ENCODE measurements at regions not wholly inside any gene's neighbourhood (a gene's known extent, or its start where the extent isn't known, plus 50 kb on each side); places are given as distances from the start of the nearest gene placed in this dataset.

DNA sequence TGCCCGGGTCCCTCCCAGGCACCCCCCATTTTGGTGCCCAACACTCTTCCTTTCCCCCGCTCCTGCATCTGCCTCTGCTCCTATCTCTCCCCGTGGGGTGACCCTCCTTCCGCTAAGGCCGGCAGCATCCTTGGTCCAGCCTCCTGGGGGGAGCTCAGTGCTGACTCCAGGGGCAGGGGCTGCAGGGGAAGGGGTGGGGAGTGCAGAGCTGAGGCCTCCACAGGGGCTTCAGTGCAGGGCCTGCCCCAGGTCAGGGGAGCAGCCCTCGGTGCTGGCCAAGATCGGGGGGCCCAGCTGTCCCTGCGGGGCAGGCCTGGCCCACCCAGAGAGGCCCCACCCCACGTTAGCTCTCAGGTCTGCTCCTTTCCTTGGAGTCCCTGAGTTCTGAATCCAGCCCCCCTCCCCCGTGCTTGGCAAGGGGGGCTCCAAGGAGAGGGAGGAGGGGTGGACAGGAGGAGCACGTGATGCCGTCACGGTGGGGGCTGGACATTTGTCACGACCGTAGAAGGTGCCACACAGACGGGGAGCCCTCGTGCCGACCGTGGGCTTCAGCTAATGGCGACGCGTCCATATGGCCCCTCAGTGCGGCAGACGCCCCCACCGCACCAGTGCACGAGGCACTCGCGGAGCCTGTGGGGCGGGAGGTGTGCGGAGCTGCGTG is 63.5 kb upstream of the ADRA2C start:
- no peaks in the 10 kb centered on the region for H3K36me3 ChIP-seq
- H3K4me3 ChIP-seq = no peak overlapping the region
- intact Hi-C loops (cut with DNase I) = no loop called here
- peaks cover 6% of the 10 kb centered on the region for H3K27me3 ChIP-seq
- TF ChIP-seq, protein P1, sequence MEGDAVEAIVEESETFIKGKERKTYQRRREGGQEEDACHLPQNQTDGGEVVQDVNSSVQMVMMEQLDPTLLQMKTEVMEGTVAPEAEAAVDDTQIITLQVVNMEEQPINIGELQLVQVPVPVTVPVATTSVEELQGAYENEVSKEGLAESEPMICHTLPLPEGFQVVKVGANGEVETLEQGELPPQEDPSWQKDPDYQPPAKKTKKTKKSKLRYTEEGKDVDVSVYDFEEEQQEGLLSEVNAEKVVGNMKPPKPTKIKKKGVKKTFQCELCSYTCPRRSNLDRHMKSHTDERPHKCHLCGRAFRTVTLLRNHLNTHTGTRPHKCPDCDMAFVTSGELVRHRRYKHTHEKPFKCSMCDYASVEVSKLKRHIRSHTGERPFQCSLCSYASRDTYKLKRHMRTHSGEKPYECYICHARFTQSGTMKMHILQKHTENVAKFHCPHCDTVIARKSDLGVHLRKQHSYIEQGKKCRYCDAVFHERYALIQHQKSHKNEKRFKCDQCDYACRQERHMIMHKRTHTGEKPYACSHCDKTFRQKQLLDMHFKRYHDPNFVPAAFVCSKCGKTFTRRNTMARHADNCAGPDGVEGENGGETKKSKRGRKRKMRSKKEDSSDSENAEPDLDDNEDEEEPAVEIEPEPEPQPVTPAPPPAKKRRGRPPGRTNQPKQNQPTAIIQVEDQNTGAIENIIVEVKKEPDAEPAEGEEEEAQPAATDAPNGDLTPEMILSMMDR (IDR thresholded peaks at IDR 0.05) = no peak
- TF ChIP-seq POLR2AphosphoS5 (IDR thresholded peaks at IDR 0.05; ENCODE audit: insufficient read depth in 1 of 2, low read depth in 1 of 2) = no peak
- TF ChIP-seq POLR2A (IDR thresholded peaks at IDR 0.05) = no peak
- H3K9me3 ChIP-seq = no peaks in the 10 kb centered on the region
- H3K27ac ChIP-seq = no peak overlapping the region
- DNase-seq (ENCODE audit: extremely low spot score in 2 of 2) = no peak
- H3K4me1 ChIP-seq = peaks cover 7% of the 10 kb centered on the region

GRCh38 chr4:3701736-3702560 is 64.2 kb upstream of the ADRA2C start:
- peaks cover 6% of the 10 kb centered on the region for H3K27me3 ChIP-seq
- TF ChIP-seq, protein P1 (IDR thresholded peaks at IDR 0.05) = no peak
- TF ChIP-seq POLR2AphosphoS5 (IDR thresholded peaks at IDR 0.05; ENCODE audit: insufficient read depth in 1 of 2, low read depth in 1 of 2) (no peak), POLR2A (IDR thresholded peaks at IDR 0.05) (no peak)
- no peaks in the 10 kb centered on the region for H3K36me3 ChIP-seq
- DNase-seq (ENCODE audit: extremely low spot score in 2 of 2) = no peak
- H3K4me3 ChIP-seq = no peak overlapping the region
- intact Hi-C loops (cut with DNase I) = no loop called here
- no peak overlapping the region for H3K27ac ChIP-seq
- H3K4me1 ChIP-seq = no peaks in the 10 kb centered on the region
- no peaks in the 10 kb centered on the region for H3K9me3 ChIP-seq

GRCh38 chr4:3701271-3701734 is 64.9 kb upstream of the ADRA2C start:
- Histone ChIP-seq H3K4me3 (no peak overlapping the region), H3K9me3 (no peaks in the 10 kb centered on the region), H3K36me3 (no peaks in the 10 kb centered on the region), H3K27me3 (peaks cover 6% of the 10 kb centered on the region), H3K4me1 (no peaks in the 10 kb centered on the region), H3K27ac (no peak overlapping the region)
- DNase-seq (ENCODE audit: extremely low spot score in 2 of 2) = no peak
- TF ChIP-seq POLR2A (IDR thresholded peaks at IDR 0.05) (no peak), POLR2AphosphoS5 (IDR thresholded peaks at IDR 0.05; ENCODE audit: insufficient read depth in 1 of 2, low read depth in 1 of 2) (no peak)
- TF ChIP-seq, protein P1 (IDR thresholded peaks at IDR 0.05) = no peak
- intact Hi-C loops (cut with DNase I) = no loop called here

- no peak overlapping the region for H3K4me3 ChIP-seq
- TF ChIP-seq, protein P1 (IDR thresholded peaks at IDR 0.05) = no peak
- TF ChIP-seq POLR2A (IDR thresholded peaks at IDR 0.05) = no peak
- TF ChIP-seq POLR2AphosphoS5 (IDR thresholded peaks at IDR 0.05; ENCODE audit: insufficient read depth in 1 of 2, low read depth in 1 of 2) = no peak
- H3K27me3 ChIP-seq = peaks cover 6% of the 10 kb centered on the region
- no peaks in the 10 kb centered on the region for H3K36me3 ChIP-seq
- H3K4me1 ChIP-seq = no peaks in the 10 kb centered on the region
- intact Hi-C loops (cut with DNase I) = no loop called here
- no peak overlapping the region for H3K27ac ChIP-seq
- DNase-seq (ENCODE audit: extremely low spot score in 2 of 2) = no peak
- no peaks in the 10 kb centered on the region for H3K9me3 ChIP-seq
Observed at GRCh38 chr4:3700736-3701135, 65.4 kb upstream of the ADRA2C start.

DNA sequence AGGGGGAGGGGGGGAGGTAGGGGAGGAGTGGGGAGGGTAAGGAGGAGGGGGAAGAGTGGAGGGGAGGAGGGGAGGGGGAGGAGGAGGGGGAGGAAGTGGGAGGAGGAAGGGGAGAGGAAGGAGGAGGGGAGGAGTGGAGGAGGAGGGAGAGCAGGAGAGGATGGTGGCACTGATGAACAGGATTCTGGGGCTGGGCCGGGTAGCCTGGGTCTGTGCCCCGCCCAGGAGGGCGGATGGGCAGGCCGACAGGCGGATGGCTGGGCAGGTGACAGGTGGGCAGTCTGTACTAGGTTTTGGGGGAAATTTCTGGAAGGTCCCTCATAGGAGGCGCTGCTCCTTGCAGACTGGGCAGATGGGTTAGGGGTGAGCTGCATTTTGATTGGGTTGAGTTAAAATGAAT is 66.0 kb upstream of the ADRA2C start:
- intact Hi-C loops (cut with DNase I) = no loop called here
- no peak for TF ChIP-seq POLR2A (IDR thresholded peaks at IDR 0.05)
- TF ChIP-seq, protein P1 (IDR thresholded peaks at IDR 0.05) = no peak
- Histone ChIP-seq H3K9me3 (no peaks in the 10 kb centered on the region), H3K27me3 (peaks cover 6% of the 10 kb centered on the region), H3K4me3 (no peak overlapping the region), H3K4me1 (no peaks in the 10 kb centered on the region), H3K36me3 (no peaks in the 10 kb centered on the region), H3K27ac (no peak overlapping the region)
- no peak for DNase-seq (ENCODE audit: extremely low spot score in 2 of 2)
